GM21619 (cell line): ENCODE measurements at regions not wholly inside any gene's neighbourhood (a gene's known extent, or its start where the extent isn't known, plus 50 kb on each side); places are given as distances from the start of the nearest gene placed in this dataset.

Source experiments
- ATAC-seq: cut with Tn5 transposase; IDR thresholded peaks from one replicate; pipeline ENCODE4 v1.9.1; 2021; ENCODE audit not compliant: unreplicated experiment

DNA sequence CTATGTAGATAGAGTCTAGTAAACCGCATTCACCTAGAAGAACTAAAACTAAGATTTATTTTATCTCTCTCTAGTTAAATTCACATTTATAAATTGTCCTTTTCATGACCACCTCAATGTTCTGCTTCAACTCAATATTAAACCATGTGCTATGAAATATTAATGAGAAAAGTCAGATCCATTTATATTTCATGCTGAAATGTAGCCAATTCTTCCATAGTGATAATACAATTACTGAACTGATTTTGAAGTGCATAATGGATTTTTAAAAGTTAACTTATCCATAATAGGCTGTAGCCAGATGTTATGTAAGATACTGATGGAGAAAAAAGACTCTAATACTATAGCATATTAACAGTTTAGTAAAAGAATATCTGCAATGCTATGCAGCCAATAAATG is 479.7 kb upstream of the PCDH15 start:
- no peak for ATAC-seq

- no peak for ATAC-seq
Observed at GRCh38 chr10:55277549-55277948, 476.5 kb upstream of the PCDH15 start.

DNA sequence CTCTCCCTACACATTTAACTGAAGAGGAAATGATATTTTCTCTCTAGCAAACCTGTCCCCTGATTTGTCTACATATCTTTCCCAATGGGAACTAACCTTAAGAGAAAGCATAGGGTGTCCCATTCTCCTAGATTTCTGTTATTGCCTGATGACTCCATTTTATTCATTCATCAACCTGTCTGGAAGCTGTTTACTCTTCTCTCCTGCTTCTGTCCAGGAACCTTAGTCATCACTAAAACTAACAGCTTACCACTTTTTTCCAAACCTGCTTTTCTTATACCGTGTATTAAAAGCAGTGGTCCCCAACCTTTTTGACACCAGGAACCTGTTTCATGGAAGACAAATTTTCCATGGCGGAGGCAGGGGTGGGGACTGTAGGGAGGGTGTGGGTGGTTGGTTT is 473.3 kb upstream of the PCDH15 start:
- ATAC-seq = no peak

DNA sequence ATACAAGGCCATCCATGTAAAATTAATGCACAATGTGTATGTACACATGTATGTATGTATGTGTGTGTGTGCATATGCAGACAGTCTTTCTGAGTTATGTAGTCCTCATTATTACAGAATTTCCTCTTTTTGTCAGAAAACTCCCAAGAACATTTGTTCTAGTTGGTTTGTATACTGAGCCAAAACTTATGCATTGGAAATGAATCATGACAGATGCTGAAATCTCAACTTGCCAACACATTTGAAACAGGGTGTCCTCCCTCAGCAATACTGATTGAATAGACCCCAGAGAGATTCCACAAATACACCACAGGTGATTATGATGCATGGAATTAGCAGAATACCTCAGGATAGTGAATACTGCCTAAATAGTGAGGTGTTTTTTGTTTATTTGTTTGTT is 472.9 kb upstream of the PCDH15 start:
- ATAC-seq = no peak

GRCh38 chr10:55272886-55273285 is 471.9 kb upstream of the PCDH15 start:
- no peak for ATAC-seq

- ATAC-seq = no peak
Observed at GRCh38 chr10:55266797-55267196, 465.8 kb upstream of the PCDH15 start.

GRCh38 chr10:55263327-55263726 is 462.3 kb upstream of the PCDH15 start:
- ATAC-seq = no peak

DNA sequence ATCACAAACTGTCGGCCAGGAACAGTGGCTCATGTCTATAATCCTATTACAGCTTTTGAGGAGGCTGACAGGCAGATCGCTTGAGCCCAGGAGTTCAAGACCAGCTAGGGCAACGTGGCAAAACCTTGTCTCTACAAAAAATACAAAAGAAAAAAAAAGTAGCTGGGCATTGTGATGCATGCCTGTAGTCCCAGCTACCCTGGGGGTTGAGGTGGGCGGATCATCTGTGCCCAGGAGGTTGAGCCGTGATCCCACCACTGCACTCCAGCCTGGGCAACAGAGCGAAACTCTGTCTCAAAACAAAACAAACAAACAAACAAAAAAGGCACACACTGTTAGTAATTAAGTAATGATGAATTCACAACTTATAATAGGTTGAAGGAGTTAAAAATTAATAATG is 441.5 kb upstream of the PCDH15 start:
- no peak for ATAC-seq

GRCh38 chr10:55237462-55237861 is 436.4 kb upstream of the PCDH15 start:
- no peak for ATAC-seq

- ATAC-seq = peak; percentile 97
Observed at GRCh38 chr10:55233505-55233904, 432.5 kb upstream of the PCDH15 start.

DNA sequence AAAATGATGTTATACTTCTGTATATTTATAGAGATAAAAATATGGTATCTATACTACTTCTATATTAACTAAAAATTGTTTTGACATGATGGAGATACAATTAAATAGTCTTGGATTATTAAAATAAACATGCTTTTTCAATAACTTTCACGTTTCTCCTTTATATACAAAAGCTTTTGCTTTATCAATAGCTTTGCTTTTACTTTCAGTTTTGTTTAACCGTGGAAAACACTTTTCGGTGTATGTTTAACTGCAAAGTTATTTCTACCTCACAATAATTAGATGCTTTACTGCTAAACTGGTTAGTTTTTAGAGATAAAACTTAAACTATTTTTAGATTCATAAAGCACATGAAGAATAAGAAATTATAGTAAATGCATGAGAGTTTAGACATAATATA is 432.1 kb upstream of the PCDH15 start:
- no peak for ATAC-seq

DNA sequence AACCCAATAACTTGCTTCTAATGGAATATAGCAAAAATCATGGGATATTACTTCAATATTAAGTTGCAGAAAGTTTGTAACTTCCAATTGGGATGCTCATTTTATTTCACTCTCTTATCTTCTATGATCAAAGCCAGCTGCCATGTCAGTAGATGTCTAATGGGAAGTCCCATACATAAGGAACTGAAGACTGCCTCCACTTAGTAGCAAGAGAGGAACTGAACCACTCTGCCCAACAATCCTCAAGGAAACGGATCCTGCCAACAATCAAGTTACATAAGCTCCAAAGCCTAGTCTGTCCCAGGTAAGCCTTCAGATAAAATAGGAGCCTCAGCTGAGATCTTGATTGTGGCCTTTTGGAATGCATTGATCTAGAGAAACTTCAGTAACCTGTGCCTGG is 431.5 kb upstream of the PCDH15 start:
- ATAC-seq = no peak

DNA sequence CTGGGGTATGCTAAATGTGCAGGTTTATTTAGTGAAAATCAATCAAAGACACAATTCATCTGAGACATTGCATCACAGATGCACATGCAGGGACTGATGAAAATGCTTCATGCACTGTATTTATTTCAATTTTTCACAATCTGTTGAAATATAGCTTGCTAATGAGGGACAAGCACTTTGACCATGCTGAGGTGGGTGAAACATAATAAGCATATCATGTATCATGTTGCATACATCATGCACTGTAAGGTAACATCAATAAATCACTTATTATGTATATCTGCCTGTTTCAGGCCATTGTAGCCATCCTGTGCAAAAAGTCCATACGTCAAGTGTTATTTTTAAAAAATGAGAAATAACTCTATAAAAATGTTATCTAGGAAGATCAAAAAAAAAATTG is 426.9 kb upstream of the PCDH15 start:
- no peak for ATAC-seq

- ATAC-seq = no peak
Observed at GRCh38 chr10:55224007-55224781, 423.2 kb upstream of the PCDH15 start.

GRCh38 chr10:55223352-55223751 is 422.3 kb upstream of the PCDH15 start:
- ATAC-seq = no peak

- no peak for ATAC-seq
Observed at GRCh38 chr10:55220975-55221374, 419.9 kb upstream of the PCDH15 start.

DNA sequence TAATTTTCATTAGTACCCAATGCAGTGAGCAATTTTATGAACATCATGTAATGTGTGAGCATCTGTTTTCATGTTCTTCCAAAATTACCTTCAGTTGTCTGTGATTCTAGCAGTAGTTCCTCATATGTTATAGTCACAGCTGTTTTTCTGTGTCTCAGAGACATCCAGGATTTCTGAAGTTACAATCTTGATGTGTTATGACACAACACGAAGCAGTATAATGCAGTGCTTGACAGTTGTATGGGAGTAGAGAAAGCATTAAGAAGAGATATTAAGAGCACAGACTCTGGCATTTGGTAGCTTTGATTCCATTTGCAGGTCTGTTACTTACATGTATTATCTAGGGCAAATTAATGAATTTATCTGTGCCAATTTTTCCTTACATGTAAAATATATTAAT is 414.7 kb upstream of the PCDH15 start:
- no peak for ATAC-seq

GRCh38 chr10:55214608-55215007 is 413.6 kb upstream of the PCDH15 start:
- ATAC-seq = no peak

GRCh38 chr10:55212051-55212450 is 411.0 kb upstream of the PCDH15 start:
- ATAC-seq = no peak

DNA sequence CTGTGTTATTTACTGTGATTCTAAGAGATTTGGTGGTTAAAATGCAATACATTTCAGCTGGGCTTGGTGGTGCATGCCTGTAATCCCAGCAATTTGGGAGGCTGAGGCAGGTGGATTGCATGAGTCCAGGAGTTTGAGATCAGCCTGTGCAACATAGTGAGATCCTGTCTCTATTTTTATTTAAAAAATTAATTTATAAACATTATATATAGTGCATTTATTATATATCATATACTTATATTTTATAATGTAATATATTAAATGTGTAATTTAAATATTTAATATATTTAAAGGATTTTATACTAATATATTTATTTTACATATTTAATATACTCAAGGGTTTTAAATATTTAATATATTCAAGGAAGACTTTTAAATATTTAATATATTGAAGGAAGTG is 402.8 kb upstream of the PCDH15 start:
- no peak for ATAC-seq

GRCh38 chr10:55203319-55203718 is 402.3 kb upstream of the PCDH15 start:
- ATAC-seq = no peak

- no peak for ATAC-seq
Observed at GRCh38 chr10:55200020-55200419, 399.0 kb upstream of the PCDH15 start.

- ATAC-seq = no peak
Observed at GRCh38 chr10:55191236-55191860, 390.3 kb upstream of the PCDH15 start.
